Stimulated activated CD4-positive, alpha-beta T cell treated with anti-CD3 and anti-CD28 coated beads, Interleukin-2, amount 100 ng/mL, for 24 hours (primary cell): ENCODE measurements at regions not wholly inside any gene's neighbourhood (a gene's known extent, or its start where the extent isn't known, plus 50 kb on each side); places are given as distances from the start of the nearest gene placed in this dataset.

Experiments
- DNase-seq, 2 donors: peaks; one replicate each; pipeline ENCODE4 v3.0.0-alpha.2; 2020

- no peak for DNase-seq
These were observed 96.2 kb downstream of the RASSF10 start for GRCh38 chr11:13105237-13105844.

- no peak for DNase-seq
These were observed 98.5 kb downstream of the RASSF10 start for GRCh38 chr11:13107544-13108044.

DNA sequence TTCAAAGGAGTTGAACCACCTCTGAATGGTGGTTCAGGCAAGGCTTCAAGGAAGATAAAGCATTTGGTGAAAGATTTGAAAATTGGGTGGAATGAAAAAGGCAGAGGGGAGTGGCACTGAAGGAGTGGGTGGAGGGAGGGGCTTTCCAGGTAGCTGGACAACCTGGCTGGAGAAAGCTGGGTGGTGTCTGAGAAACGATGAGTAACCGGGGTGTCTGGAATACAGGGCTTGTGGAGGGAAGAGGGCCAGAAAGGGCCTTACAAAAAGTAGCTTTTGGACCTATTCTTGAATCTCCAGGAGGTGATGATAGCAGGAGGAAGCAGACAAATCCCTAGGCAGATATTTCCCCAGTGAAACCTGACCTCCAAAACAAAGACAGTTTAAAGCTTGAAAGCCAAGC, 99.3 kb downstream of the RASSF10 start:
- no peak for DNase-seq

- no peak for DNase-seq
These were observed 100.5 kb downstream of the RASSF10 start for GRCh38 chr11:13109616-13110015.

GRCh38 chr11:13110145-13110544, 101.0 kb downstream of the RASSF10 start:
- no peak for DNase-seq

- no peak for DNase-seq
These were observed 102.1 kb downstream of the RASSF10 start for GRCh38 chr11:13110929-13111812.

DNA sequence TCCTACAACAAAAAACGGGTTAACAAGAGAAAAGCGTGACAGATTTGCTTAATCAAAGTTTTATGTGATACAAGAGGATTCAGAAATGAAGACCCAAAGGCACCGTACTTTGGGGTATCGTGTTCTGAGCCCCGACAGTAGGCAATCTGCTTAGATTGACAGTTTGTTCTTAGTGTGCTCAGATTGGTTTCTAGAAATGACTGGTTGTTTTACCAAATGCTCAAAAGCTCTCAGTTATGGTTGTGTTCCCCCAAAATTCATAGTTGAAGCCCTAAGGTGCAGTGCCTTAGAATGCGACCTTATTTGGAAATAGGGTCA, 102.7 kb downstream of the RASSF10 start:
- no peak for DNase-seq

- no peak for DNase-seq
These were observed 105.7 kb downstream of the RASSF10 start for GRCh38 chr11:13114566-13115379.

DNA sequence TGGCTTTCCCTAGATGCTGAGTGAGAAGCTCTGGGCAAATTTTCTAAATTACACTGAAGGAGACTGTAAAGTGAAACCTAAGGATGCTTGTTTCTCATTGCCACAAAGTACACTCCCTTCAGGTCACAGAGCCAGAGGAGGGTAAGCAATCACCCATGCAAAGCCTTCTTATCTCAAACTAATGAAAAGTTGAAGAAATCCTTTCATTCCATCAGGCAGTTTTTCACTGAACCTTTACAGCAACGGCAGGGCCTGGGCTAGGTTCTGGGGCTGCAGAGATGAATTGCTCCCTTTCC, 106.2 kb downstream of the RASSF10 start:
- DNase-seq, result no peak

- DNase-seq, result no peak
These were observed 107.4 kb downstream of the RASSF10 start for GRCh38 chr11:13116491-13116890.

- no peak for DNase-seq
These were observed 108.2 kb downstream of the RASSF10 start for GRCh38 chr11:13117344-13117743.

- no peak for DNase-seq
These were observed 109.1 kb downstream of the RASSF10 start for GRCh38 chr11:13118194-13118593.

GRCh38 chr11:13118650-13119049, 109.5 kb downstream of the RASSF10 start:
- no peak for DNase-seq

DNA sequence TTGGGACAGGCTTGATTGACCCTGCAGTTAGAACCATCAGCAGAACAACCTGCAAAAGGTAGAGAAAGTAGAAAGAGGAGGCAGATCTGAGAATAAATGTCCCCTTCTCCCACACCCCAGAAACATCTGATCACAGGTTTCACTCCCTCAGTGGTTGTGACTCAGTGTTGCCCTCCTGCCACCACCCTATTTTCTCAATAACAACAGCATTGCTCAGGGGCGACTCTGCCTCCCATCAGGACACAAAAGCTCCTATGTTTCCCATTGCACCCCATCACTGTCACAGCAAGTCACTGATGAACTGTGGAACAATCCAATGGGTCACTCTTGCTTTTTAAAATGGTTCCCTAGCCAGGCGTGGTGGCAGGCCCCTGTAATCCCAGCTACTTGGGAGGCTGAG, 110.2 kb downstream of the RASSF10 start:
- DNase-seq, result no peak

DNA sequence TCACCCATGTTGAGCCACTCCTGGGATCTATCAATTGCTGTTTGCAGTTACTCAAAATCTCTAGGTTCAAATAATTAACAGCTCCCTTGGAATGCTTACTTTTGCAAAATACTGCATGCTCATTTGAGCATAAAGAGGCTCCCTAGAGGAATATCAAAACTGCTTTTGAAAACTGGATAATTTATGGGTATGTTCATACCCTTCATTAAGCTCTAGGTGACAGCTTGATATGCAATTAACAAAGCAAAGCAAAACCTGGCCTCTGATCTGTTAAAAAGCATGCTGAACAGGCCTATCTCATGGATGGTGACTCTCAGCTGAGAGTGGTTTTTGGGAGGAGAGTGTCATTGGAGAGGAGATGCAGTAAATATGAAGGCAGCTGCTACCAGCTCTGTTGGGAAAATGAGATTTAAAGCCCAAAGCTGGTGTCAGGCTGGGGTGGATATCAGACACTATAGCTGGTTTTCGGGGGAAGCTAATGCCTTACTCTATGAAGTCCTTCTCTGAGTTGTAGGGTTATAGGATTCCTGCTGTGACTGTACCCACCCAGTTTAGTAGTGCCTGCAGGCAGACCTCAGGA, 110.9 kb downstream of the RASSF10 start:
- no peak for DNase-seq

- no peak for DNase-seq
These were observed 111.6 kb downstream of the RASSF10 start for GRCh38 chr11:13120691-13121090.

DNA sequence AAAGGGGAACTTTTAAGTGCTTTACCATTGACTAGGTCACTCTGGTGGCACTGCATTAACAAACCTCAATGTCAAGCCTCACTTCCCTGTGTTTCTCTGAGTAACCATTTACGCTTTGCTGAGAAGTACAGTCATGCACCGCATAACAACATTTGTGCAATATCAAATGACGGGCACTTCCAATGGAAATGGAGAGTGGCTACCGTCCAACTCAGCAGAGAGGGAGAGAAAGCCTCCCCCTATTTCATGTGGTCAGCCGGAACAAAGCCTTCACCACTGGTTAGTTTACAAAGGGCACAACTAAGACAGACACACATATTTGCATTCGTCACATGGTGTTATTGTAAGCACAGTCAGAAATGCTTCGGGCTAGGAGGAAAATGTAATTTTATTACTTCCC, 117.3 kb downstream of the RASSF10 start:
- DNase-seq, result no peak

DNA sequence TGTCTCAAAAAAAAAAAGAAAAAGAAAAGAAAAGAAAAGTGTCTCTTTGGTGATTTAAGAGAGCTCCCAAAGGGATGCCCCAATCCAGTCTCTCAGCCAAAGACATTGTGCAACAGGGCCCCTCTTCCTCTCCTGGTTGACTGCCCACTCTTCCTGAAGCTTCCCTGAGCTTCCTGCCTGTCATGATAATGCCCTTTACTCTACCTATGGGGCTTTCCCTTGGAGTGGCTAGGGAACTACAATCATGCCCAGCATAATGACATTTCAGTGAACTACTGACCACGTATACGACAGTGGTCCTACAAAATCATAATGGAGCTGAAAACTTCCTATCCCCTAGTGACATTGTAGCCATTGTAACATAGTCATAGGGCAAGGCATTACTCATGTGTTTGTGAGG, 118.0 kb downstream of the RASSF10 start:
- no peak for DNase-seq

DNA sequence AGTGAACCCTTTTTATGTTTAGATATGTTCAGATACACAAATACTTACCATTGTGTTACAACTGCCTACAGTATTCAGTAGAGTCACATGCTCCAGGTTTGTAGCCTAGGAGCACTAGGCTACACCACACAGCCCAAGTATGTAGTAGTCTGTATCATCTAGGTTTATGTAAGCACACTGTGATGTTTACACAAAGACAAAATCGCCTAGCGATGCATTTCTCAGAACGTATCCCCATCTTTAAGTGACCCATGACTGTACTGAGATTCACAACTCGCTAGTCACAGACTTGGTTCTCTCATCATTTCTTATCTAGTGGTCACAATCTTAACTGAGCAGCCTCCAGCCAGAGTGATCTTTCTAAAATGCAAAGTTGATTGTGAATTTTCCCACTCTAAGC, 119.2 kb downstream of the RASSF10 start:
- DNase-seq, result no peak

- no peak for DNase-seq
These were observed 125.0 kb downstream of the RASSF10 start for GRCh38 chr11:13134066-13134465.

DNA sequence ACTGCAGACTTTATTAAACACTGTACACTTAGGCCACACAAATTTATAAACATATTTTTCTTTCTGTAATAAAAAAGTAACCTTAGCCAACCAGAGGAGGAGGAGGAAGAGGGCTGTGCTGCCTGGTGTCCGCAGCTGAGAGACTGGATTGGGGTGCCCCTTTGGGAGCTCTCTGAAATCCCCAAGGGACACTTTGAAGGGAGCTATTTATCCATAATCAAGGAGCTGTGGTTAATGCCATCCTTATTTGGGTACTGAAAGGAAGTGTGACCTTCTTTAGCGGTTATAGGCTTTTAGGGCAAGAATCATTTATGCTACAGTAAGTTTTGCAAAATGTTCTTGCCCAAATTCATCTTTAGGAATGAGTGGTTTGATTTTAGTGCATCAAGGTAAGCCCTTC, 125.8 kb downstream of the RASSF10 start:
- no peak for DNase-seq

DNA sequence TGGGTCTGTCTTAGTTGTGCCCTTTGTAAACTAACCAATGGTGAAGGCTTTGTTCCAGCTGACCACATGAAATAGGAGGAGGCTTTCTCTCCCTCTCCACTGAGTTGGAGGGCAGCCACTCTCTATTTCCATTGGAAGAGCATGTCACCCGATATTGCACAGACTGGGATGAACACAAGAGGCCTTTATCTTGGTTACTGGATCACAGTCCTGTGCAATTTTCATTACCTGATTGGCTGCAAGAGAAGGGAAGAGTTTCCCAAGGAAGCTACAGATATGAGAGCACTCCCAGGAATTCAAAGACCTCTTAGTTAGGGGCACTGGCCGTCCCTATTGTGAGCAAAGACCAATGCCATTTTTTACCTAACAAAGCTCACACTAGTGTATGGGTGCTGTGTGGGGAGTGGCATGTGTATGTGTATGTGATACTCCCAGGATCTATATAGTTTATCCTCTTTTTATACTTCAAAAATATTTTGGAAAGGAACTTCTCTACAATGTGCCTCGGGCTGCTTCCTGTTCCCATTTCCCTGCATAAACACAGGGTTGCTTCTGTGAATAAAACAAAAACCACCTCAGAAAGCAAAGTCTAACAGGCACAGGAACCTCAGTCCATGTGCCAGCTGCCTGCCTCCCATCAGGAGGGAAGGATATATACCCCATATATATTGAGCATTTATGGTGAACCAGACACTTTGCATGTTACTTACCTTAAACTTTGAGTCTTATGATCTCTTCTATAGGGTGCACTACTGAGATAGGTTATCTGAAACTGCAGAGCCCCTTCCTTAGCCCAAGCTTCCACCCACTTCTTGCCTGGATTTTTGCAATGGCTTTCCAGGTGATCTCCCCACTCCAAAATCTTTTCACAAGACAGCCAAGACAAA, 126.5 kb downstream of the RASSF10 start:
- DNase-seq, result no peak

- no peak for DNase-seq
These were observed 127.1 kb downstream of the RASSF10 start for GRCh38 chr11:13136272-13136596.
